GM23338 (cell line): ENCODE measurements at regions not wholly inside any gene's neighbourhood (a gene's known extent, or its start where the extent isn't known, plus 50 kb on each side); places are given as distances from the start of the nearest gene placed in this dataset.

Experiments
- ATAC-seq: fragments of 200-7000 bp; cut with Tn5 transposase; 3 replicates; pipeline ENCODE4 v1.9.1; 2020
- DNase-seq: peaks from one replicate; pipeline ENCODE4 v3.0.0-alpha.2; 2015; ENCODE audit warnings: low spot score
- H2AFZ ChIP-seq: fragments of 200-600 bp; sonication (generic); 2 replicates; pipeline ENCODE4 v1.8.0; 2016; ENCODE audit warnings: antibody characterized with exemption, mild to moderate bottlenecking, moderate library complexity
- H3F3A ChIP-seq: fragments of 200-600 bp; sonication (generic); replicated peaks from 2 replicates; pipeline ENCODE4 v1.8.0; 2017; ENCODE audit warnings: antibody characterized with exemption, mixed run types, low read depth
- H3K27ac ChIP-seq: fragments of 200-600 bp; sonication (generic); 2 replicates; pipeline ENCODE4 v1.6.1; 2016; ENCODE audit warnings: low read depth
- H3K27me3 ChIP-seq: fragments of 200-600 bp; sonication (generic); 2 replicates; pipeline ENCODE4 v1.8.0; 2016; ENCODE audit warnings: mild to moderate bottlenecking, mixed run types, moderate library complexity; ENCODE audit not compliant: insufficient read depth
- H3K36me3 ChIP-seq: fragments of 200-600 bp; sonication (generic); 2 replicates; pipeline ENCODE4 v1.8.0; 2016; ENCODE audit warnings: mild to moderate bottlenecking; ENCODE audit not compliant: insufficient read depth
- H3K4me1 ChIP-seq: fragments of 200-600 bp; sonication (generic); 2 replicates; pipeline ENCODE4 v1.8.0; 2016; ENCODE audit warnings: mild to moderate bottlenecking, moderate library complexity; ENCODE audit not compliant: insufficient read depth
- H3K4me2 ChIP-seq: fragments of 200-600 bp; sonication (generic); 2 replicates; pipeline ENCODE4 v1.7.1; 2017; ENCODE audit warnings: mixed run types
- H3K4me3 ChIP-seq: fragments of 200-600 bp; sonication (generic); 2 replicates; pipeline ENCODE4 v1.6.1; 2016; ENCODE audit warnings: mixed run types
- H3K79me2 ChIP-seq: fragments of 200-600 bp; sonication (generic); replicated peaks from 2 replicates; pipeline ENCODE4 v1.8.0; 2017; ENCODE audit warnings: mild to moderate bottlenecking; ENCODE audit not compliant: insufficient read depth
- H3K9me2 ChIP-seq: fragments of 200-600 bp; sonication (generic); 2 replicates; pipeline ENCODE4 v1.8.0; 2017; ENCODE audit not compliant: insufficient read depth
- H4K20me1 ChIP-seq: fragments of 200-600 bp; sonication (generic); replicated peaks from 2 replicates; pipeline ENCODE4 v1.8.0; 2017; ENCODE audit warnings: mild to moderate bottlenecking; ENCODE audit not compliant: insufficient read depth
- H3K27ac Mint-ChIP-seq: 2 replicates; pipeline ENCODE4 v1.8.0; 2020; ENCODE audit warnings: inconsistent platforms, mild to moderate bottlenecking, moderate library complexity, mixed read lengths
- H3K27me3 Mint-ChIP-seq: 3 replicates; pipeline ENCODE4 v1.8.0; 2022; ENCODE audit warnings: low read depth, mild to moderate bottlenecking, moderate library complexity, mixed read lengths, inconsistent platforms; ENCODE audit not compliant: insufficient read depth, poor library complexity
- H3K36me3 Mint-ChIP-seq: 3 replicates; pipeline ENCODE4 v1.8.0; 2021; ENCODE audit warnings: low read depth, mild to moderate bottlenecking, inconsistent platforms, moderate library complexity, mixed read lengths
- H3K4me1 Mint-ChIP-seq: 3 replicates; pipeline ENCODE4 v1.8.0; 2020; ENCODE audit warnings: mild to moderate bottlenecking, inconsistent platforms, mixed read lengths
- H3K4me3 Mint-ChIP-seq: 3 replicates; pipeline ENCODE4 v1.8.0; 2021; ENCODE audit warnings: moderate library complexity, mild to moderate bottlenecking, inconsistent platforms, mixed read lengths
- H3K9me3 Mint-ChIP-seq: 3 replicates; pipeline ENCODE4 v1.8.0; 2020; ENCODE audit warnings: moderate library complexity, mild to moderate bottlenecking, inconsistent platforms, mixed read lengths
- CREB1 ChIP-seq: fragments of 250-450 bp; sonication (Bioruptor Pico); IDR thresholded peaks from 2 replicates; pipeline ENCODE4 v1.5.0; 2020; ENCODE audit warnings: low read depth, mild to moderate bottlenecking, moderate library complexity
- CTCF ChIP-seq, 2 experiments: fragments of 200-600 bp in 1 of 2; sonication (generic) in 1 of 2; conservative IDR thresholded peaks; 2 replicates each; pipeline versions ENCODE4 v1.5.1 to v1.6.1; 2016 to 2017; ENCODE audit warnings: antibody characterized with exemption in 2 of 2, low read depth in 2 of 2, mild to moderate bottlenecking in 2 of 2, moderate library complexity in 1 of 2
- ETS1 ChIP-seq: IDR thresholded peaks from 2 replicates; pipeline ENCODE4 v1.6.1; 2016; ENCODE audit warnings: antibody characterized with exemption
- EZH2 ChIP-seq: fragments of 200-600 bp; sonication (generic); IDR thresholded peaks from one replicate; pipeline ENCODE4 v1.8.0; 2017; ENCODE audit warnings: antibody characterized with exemption, mild to moderate bottlenecking, low read depth; ENCODE audit not compliant: unreplicated experiment
- EZH2phosphoT487 ChIP-seq: fragments of 200-600 bp; sonication (generic); IDR thresholded peaks from one replicate; pipeline ENCODE4 v1.8.1; 2018; ENCODE audit warnings: antibody characterized with exemption; ENCODE audit not compliant: unreplicated experiment
- JUNB ChIP-seq: IDR thresholded peaks from one replicate; pipeline ENCODE4 v1.6.1; 2016; ENCODE audit warnings: antibody characterized with exemption; ENCODE audit not compliant: unreplicated experiment
- NANOG ChIP-seq: IDR thresholded peaks from 2 replicates; pipeline ENCODE4 v1.6.1; 2016; ENCODE audit warnings: antibody characterized with exemption, borderline replicate concordance
- POLR2AphosphoS5 ChIP-seq: IDR thresholded peaks from 2 replicates; pipeline ENCODE4 v1.6.1; 2016; ENCODE audit warnings: antibody characterized with exemption, low read depth
- REST ChIP-seq: IDR thresholded peaks from one replicate; pipeline ENCODE4 v1.6.1; 2018; ENCODE audit warnings: antibody characterized with exemption; ENCODE audit not compliant: unreplicated experiment
- STAT1 ChIP-seq: IDR thresholded peaks from one replicate; pipeline ENCODE4 v1.6.1; 2016; ENCODE audit warnings: antibody characterized with exemption; ENCODE audit not compliant: unreplicated experiment
- ZNF114 ChIP-seq: fragments of 250-450 bp; sonication (Bioruptor Pico); IDR thresholded peaks from 2 replicates; pipeline ENCODE4 v1.5.0; 2020; ENCODE audit warnings: mild to moderate bottlenecking, moderate library complexity
- ZNF331 ChIP-seq: fragments of 250-450 bp; sonication (Bioruptor Pico); IDR thresholded peaks from 2 replicates; pipeline ENCODE4 v1.5.0; 2020; ENCODE audit warnings: low read depth, mild to moderate bottlenecking, moderate library complexity
- ZNF462 ChIP-seq: fragments of 250-450 bp; sonication (Bioruptor Pico); IDR thresholded peaks from 2 replicates; pipeline ENCODE4 v1.5.0; 2020; ENCODE audit warnings: mild to moderate bottlenecking, moderate library complexity

GRCh38 chr4:35252071-35252470 lies 992.2 kb downstream of the ARAP2 start:
- no peak overlapping the region for H3K27ac Mint-ChIP-seq
- TF ChIP-seq ZNF114 (CRISPR knock-in tag): no peak
- TF ChIP-seq STAT1: no peak
- no peak for TF ChIP-seq ZNF462 (CRISPR knock-in tag)
- TF ChIP-seq EZH2phosphoT487: no peak
- TF ChIP-seq POLR2AphosphoS5: no peak
- TF ChIP-seq REST: no peak
- no peak for TF ChIP-seq EZH2
- TF ChIP-seq JUNB: no peak
- no peak for TF ChIP-seq ZNF331 (CRISPR knock-in tag)
- no peak for TF ChIP-seq ETS1
- TF ChIP-seq CREB1 (CRISPR knock-in tag): no peak
- no peak for TF ChIP-seq NANOG
- no peak for TF ChIP-seq CTCF (conservative IDR thresholded peaks at IDR 0.05; ENCODE audit: low read depth in 2 of 2)
- H3K4me3 ChIP-seq: no peak overlapping the region
- H3K9me2 ChIP-seq: 0 out of 2 replicates have a peak, but pooled peaks cover 3% of the 10 kb centered on the region
- no peak overlapping the region for H2AFZ ChIP-seq
- H3K4me1 Mint-ChIP-seq: peaks cover 10% of the 10 kb centered on the region
- H3K36me3 Mint-ChIP-seq: no peaks in the 10 kb centered on the region
- no peak overlapping the region for H3K4me3 Mint-ChIP-seq
- H3K79me2 ChIP-seq: no peaks in the 10 kb centered on the region
- ATAC-seq (no peak), DNase-seq (no peak)
- no peaks in the 10 kb centered on the region for H3K27me3 Mint-ChIP-seq
- no peaks in the 10 kb centered on the region for H4K20me1 ChIP-seq
- no peaks in the 10 kb centered on the region for H3K9me3 Mint-ChIP-seq
- H3K27ac ChIP-seq: no peak overlapping the region
- H3K27me3 ChIP-seq: no peaks in the 10 kb centered on the region
- no peaks in the 10 kb centered on the region for H3F3A ChIP-seq
- no peak overlapping the region for H3K4me2 ChIP-seq
- no peaks in the 10 kb centered on the region for H3K36me3 ChIP-seq
- H3K4me1 ChIP-seq: peaks cover 8% of the 10 kb centered on the region; the same call in 1 of the 2 replicates
